GM10266 (cell line): ENCODE measurements at regions not wholly inside any gene's neighbourhood (a gene's known extent, or its start where the extent isn't known, plus 50 kb on each side); places are given as distances from the start of the nearest gene placed in this dataset.

Experiments
- DNase-seq: peaks from one replicate; pipeline ENCODE4 v3.0.0; 2012; ENCODE audit errors: extremely low spot score
- CTCF ChIP-seq: IDR thresholded peaks from 2 replicates; pipeline ENCODE4 v1.5.1; 2012; ENCODE audit warnings: mild to moderate bottlenecking, low read depth; ENCODE audit not compliant: control insufficient read depth, insufficient read depth; ENCODE audit errors: missing control alignments

DNA sequence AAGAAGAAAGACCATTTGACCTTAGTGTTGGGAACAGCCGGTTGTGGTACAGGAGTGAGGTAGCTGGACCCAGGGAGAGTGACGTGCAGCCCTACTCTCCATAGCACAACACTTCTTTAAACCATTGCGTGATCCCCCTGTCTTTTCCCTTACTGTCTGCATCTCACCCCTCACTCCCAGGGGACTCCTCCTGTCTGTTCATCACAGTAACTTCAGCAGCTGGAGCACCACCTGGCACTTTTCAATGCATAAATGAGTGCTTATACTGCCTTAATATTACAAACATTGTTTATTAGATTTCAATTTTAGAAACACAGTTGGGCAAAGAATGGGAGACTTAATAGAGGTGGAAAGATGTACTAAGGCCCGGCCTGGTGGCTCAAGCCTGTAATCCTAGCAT, 285.5 kb downstream of the UQCRFS1 start:
- no peak for DNase-seq
- no peak for TF ChIP-seq CTCF

DNA sequence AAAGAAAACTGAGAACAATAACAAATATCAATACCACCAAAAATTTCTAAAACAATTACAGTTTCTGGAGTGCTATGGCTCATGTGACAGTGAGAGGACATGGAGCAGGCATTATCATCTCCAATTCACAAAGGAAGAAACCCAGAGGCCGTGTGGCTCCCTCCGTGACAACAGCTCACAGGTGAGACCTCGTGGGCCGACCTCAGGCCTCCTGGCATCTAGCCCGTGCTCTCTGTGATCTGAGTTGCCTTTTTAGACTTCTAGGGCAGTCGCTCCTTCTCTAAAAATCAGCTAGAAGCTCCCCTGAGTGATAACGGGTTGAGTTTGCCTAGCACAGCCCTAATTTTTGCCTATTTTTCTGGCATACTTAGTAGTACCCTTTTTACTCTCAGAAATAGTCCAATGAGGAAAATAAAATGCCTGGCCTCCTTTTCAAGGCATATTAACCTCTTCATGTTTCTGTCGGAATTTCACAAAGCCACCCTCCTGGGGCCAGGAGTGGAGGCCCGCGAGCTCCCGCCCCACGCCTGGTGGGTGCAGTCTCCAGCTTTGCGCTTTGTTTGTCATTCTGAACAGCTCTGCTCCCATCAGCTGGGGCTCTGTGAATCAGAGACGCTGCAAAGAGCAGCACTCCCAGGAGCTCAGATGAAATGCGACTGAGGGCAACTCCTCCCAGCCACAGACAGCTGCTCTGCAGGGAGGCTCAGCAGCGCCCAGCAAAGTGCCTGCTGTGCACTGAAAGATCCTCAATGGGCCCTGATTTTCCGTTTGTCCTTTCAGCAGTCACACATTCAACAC, 292.5 kb downstream of the UQCRFS1 start:
- DNase-seq, result no peak

DNA sequence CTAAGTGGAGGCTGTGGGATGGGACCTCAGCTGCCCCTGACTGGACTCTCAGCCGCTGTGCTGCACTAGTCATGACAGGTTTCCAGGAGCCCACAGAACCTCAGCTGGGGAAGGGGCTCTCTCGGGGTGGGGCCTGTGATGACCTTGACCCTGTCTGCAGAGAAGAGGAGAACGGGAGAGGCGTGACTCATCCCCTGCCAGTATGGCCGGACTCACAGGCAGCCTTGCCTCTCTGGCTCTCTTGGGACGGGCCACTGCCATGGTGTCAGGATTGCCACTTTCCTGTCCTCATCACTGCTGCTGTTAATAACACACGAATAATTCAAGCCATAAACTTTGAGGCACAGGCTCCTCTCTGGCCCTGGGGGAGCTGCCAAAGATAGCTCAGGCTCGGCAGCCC, 295.3 kb downstream of the UQCRFS1 start:
- TF ChIP-seq CTCF, result no peak
- no peak for DNase-seq

More for the DNA sequence above, 292.5 kb downstream of the UQCRFS1 start:
- TF ChIP-seq CTCF, result no peak

- no peak for DNase-seq
- no peak for TF ChIP-seq CTCF
These were observed 297.1 kb downstream of the UQCRFS1 start for GRCh38 chr19:28915737-28916460.

DNA sequence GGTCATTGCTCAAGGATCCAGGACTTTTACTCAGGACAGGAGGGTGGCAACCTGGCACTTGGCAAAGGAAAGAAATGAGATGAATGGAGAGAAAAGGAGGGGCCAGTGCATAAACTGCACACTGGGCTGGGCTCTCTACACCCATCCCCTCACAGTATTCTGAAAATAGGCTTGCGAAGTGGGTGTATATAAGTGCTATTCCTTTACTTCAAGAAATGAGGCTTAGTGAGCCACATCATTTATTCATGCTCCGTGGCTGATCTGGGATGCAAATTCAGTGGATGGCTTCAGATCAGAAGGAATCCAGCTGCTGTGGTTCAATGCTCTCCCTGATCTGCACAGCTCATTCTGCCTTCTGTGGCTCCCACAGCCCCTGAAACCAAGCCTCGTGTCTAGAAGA, 297.7 kb downstream of the UQCRFS1 start:
- DNase-seq, result no peak
- no peak for TF ChIP-seq CTCF

DNA sequence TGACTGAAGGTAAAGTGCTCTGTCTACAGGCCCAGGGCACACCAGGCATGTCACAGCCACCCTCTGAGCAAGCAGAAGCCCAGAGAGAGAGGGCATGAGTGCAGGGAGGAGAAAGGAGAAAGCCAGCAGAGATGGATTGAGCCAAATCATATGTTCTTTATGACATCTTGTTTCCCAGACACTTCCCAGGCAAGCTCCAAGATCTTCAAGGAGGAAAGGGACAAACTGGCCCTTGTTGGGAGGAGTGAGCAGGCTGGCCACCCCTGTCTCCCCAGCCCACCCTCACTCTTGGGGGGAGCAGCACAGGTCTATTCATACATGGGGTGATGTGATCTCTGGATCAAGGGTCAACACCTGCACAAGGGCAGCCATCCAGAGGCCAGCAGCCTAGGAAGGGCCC, 298.8 kb downstream of the UQCRFS1 start:
- no peak for TF ChIP-seq CTCF
- DNase-seq, result no peak

DNA sequence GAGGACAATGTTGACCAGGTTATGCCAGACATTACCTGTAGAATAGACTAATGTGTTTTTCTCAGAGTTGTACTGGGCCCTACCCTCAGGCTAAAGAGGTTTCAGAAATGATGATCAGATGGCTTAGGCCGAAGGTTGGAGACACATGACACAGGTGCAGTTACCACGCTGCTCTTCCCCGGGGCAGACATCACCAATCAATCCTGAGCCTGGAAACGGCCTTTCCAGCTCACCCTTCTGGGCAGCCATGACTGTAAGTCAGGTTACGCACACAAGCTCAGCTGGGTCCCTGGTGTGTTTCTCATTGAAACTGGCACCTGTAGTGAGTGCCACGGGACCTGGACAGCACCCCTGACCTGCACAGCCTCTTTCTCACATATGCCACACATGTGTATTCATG, 299.3 kb downstream of the UQCRFS1 start:
- no peak for TF ChIP-seq CTCF
- DNase-seq, result no peak
